ENCODE measurements at regions not wholly inside any gene's neighbourhood (a gene's known extent, or its start where the extent isn't known, plus 50 kb on each side); places are given as distances from the start of the nearest gene placed in this dataset.

DNA sequence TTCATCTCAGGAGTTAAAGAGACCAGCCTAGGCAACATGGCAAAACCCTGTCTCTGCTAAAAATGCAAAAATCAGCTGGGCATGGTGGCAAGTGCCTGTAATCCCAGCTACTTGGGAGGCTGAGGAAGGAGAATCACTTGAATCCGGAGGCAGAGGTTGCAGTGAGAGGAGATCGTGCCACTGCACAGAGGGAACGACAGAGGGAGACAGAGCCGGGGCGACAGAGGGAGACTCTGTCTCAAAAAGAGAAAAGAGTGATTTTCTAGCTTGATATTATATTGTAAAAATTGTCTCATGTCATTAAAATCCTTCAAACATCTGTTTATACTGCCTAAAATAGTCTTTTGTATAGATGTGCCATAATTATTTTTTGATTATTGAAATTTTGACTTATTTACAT is 225.4 kb upstream of the AGA start:
- no peak overlapping the region for H3K27ac ChIP-seq (ENCODE audit: low read depth in 1 of 2, low read length in 2 of 2)
- no peaks in the 10 kb centered on the region for H3K27me3 ChIP-seq (ENCODE audit: control insufficient read depth in 2 of 2, insufficient read depth in 2 of 2, low read length in 2 of 2)
- no peaks in the 10 kb centered on the region for H3K4me1 Mint-ChIP-seq
- 100% methylated on average over 1 of the region's 5 CpGs for WGBS (ENCODE audit: insufficient coverage)
- H3K9me3 Mint-ChIP-seq: peaks cover 0 to 8% (median 4%) of the 10 kb centered on the region in 7 donors
- no peaks in the 10 kb centered on the region for H3K4me1 ChIP-seq (ENCODE audit: control insufficient read depth in 1 of 2, insufficient read depth in 2 of 2, low read length in 2 of 2)
- TF ChIP-seq, protein P1, sequence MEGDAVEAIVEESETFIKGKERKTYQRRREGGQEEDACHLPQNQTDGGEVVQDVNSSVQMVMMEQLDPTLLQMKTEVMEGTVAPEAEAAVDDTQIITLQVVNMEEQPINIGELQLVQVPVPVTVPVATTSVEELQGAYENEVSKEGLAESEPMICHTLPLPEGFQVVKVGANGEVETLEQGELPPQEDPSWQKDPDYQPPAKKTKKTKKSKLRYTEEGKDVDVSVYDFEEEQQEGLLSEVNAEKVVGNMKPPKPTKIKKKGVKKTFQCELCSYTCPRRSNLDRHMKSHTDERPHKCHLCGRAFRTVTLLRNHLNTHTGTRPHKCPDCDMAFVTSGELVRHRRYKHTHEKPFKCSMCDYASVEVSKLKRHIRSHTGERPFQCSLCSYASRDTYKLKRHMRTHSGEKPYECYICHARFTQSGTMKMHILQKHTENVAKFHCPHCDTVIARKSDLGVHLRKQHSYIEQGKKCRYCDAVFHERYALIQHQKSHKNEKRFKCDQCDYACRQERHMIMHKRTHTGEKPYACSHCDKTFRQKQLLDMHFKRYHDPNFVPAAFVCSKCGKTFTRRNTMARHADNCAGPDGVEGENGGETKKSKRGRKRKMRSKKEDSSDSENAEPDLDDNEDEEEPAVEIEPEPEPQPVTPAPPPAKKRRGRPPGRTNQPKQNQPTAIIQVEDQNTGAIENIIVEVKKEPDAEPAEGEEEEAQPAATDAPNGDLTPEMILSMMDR (IDR thresholded peaks at IDR 0.05): no peak
- no peak overlapping the region for H2AFZ ChIP-seq (ENCODE audit: insufficient read depth, low read depth, low read length, poor library complexity, severe bottlenecking)
- DNase-seq: no peak
- no peak overlapping the region for H3K27ac Mint-ChIP-seq
- H3K4me3 Mint-ChIP-seq: no peak overlapping the region
- no peaks in the 10 kb centered on the region for H3K36me3 ChIP-seq (replicated peaks in 1 of 2; ENCODE audit: control insufficient read depth in 1 of 2, insufficient read depth in 2 of 2, low read length in 2 of 2)
- no peaks in the 10 kb centered on the region for H3K79me2 ChIP-seq (ENCODE audit: insufficient read depth, low read length)
- H3K27me3 Mint-ChIP-seq (ENCODE audit: low read depth in 3 of 3): no peaks in the 10 kb centered on the region
- no peaks in the 10 kb centered on the region for H4K20me1 ChIP-seq (ENCODE audit: insufficient read depth, low read length)
- H3K4me3 ChIP-seq (replicated peaks in 1 of 3; ENCODE audit: low read depth in 2 of 3, low read length in 3 of 3): no peak overlapping the region
- H3K9me3 ChIP-seq (replicated peaks in 1 of 2; ENCODE audit: control insufficient read depth in 1 of 2, insufficient read depth in 1 of 2, low read length in 2 of 2): peaks cover 0 to 8% of the 10 kb centered on the region in 2 donors
- H3K9ac ChIP-seq (ENCODE audit: insufficient read depth, low read length, poor library complexity, severe bottlenecking): no peak overlapping the region
- no peaks in the 10 kb centered on the region for H3K36me3 Mint-ChIP-seq
- intact Hi-C loops (cut with micrococcal nuclease): no loop called here
- H3K4me2 ChIP-seq (replicated peaks; ENCODE audit: extremely low read depth, low read length, poor library complexity, severe bottlenecking): no peak overlapping the region

DNA sequence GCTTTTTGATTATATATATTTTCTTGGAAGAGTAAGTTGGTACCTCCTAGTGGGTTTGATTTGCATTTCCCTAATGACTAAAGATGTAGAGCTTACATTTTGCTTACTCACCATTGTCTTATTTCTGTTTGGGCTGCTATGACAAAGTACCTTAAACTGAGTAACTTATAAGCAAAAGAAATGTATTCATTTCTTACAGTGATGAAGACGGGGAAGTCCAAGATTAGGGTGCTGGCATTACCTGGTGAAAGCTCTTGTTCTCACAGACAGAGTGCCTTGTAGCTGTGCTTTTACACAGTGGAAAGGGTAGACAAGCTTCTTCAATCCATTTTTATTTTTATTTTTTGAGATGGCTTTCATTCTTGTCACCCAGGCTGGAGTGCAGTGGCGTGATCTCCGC is 229.2 kb upstream of the AGA start:
- intact Hi-C loops (cut with micrococcal nuclease): no loop called here
- Mint-ChIP-seq H3K4me3 (no peak overlapping the region), H3K36me3 (no peaks in the 10 kb centered on the region), H3K27ac (no peak overlapping the region), H3K27me3 (ENCODE audit: low read depth in 3 of 3) (no peaks in the 10 kb centered on the region), H3K4me1 (no peaks in the 10 kb centered on the region), H3K9me3 (peaks cover 0 to 5% (median 3%) of the 10 kb centered on the region in 7 donors)
- H3K4me3 ChIP-seq (replicated peaks in 1 of 3; ENCODE audit: low read depth in 2 of 3, low read length in 3 of 3): no peak overlapping the region
- no peak overlapping the region for H3K4me2 ChIP-seq (replicated peaks; ENCODE audit: extremely low read depth, low read length, poor library complexity, severe bottlenecking)
- H3K27me3 ChIP-seq (ENCODE audit: control insufficient read depth in 2 of 2, insufficient read depth in 2 of 2, low read length in 2 of 2): no peaks in the 10 kb centered on the region
- no peak overlapping the region for H3K9ac ChIP-seq (ENCODE audit: insufficient read depth, low read length, poor library complexity, severe bottlenecking)
- no peak for DNase-seq
- TF ChIP-seq, protein P1 (IDR thresholded peaks at IDR 0.05): no peak
- no peak overlapping the region for H2AFZ ChIP-seq (ENCODE audit: insufficient read depth, low read depth, low read length, poor library complexity, severe bottlenecking)
- no peaks in the 10 kb centered on the region for H3K79me2 ChIP-seq (ENCODE audit: insufficient read depth, low read length)
- no peaks in the 10 kb centered on the region for H3K4me1 ChIP-seq (ENCODE audit: control insufficient read depth in 1 of 2, insufficient read depth in 2 of 2, low read length in 2 of 2)
- H3K27ac ChIP-seq (ENCODE audit: low read depth in 1 of 2, low read length in 2 of 2): no peak overlapping the region
- H3K36me3 ChIP-seq (replicated peaks in 1 of 2; ENCODE audit: control insufficient read depth in 1 of 2, insufficient read depth in 2 of 2, low read length in 2 of 2): no peaks in the 10 kb centered on the region
- H3K9me3 ChIP-seq (replicated peaks in 1 of 2; ENCODE audit: control insufficient read depth in 1 of 2, insufficient read depth in 1 of 2, low read length in 2 of 2): peaks cover 0 to under 1% of the 10 kb centered on the region in 2 donors
- 100% methylated on average over 2 of the region's 3 CpGs for WGBS (ENCODE audit: insufficient coverage)
- H4K20me1 ChIP-seq (ENCODE audit: insufficient read depth, low read length): no peaks in the 10 kb centered on the region

All from CD14-positive monocyte (primary cell).